GM21360 (cell line): ENCODE measurements at regions not wholly inside any gene's neighbourhood (a gene's known extent, or its start where the extent isn't known, plus 50 kb on each side); places are given as distances from the start of the nearest gene placed in this dataset.
A peak's percentile ranks its signal among the peaks of the same experiment; 100 is the strongest.

ENCODE experiments used
- ATAC-seq: cut with Tn5 transposase; IDR thresholded peaks from one replicate; pipeline ENCODE4 v1.9.1; 2021; ENCODE audit warnings: mild to moderate bottlenecking, moderate library complexity; ENCODE audit not compliant: unreplicated experiment

DNA sequence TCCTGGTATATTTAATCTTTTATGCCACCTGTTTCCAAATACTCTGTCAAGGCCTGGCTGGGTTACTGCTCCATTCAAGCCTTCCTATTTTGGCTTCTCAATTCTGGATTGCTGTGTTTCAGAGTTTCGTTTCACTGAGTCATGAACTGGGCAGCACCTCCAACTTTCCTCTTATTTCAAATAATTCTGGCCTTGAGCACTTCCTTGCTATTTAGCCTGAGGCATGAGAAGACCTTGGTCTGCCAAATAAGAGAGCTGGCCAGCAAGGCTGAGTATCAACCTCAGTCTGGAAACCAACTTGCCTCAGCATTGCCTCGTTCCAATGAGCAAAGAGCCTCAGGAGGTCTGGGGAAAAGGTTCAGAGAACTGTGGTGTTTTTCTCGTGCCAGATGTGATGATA is 66.6 kb downstream of the TNFAIP3 start:
- no peak for ATAC-seq

DNA sequence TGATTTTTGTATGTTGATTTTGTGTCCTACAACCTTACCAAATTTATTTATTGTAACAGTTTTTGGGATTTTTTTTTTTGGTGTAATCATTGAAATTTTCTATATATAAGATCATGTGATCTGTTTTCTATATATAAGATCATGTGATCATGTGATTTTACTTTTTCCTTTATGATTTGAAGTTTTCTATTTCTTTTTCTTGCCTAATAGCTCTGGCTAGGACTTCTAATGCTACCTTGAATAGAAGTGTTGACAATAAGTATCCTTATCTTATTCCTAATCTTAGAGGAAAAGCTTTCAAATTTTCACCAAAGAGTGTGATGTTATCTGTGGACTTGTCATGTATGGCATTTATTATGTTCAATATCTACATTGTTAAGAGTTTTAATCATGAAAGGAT is 69.7 kb downstream of the TNFAIP3 start:
- no peak for ATAC-seq

DNA sequence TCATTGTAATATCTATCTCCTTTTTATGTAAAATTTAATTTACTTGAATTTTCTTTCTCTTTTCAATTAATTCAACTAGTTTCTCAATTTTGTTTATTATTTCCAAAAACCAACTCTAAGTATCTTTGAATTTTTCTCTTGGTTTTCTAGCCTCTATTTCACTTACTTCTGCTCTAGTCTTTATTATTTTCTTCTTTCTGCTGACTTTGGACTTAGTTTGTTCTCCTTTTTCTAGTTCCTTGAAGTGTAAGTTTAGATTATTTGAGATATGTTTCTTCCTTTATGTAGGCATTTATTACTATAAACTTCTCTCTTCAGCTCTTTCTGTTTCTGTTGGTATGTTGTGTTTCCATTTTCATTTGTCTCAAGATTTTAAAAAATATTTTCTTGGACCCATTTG is 70.8 kb downstream of the TNFAIP3 start:
- no peak for ATAC-seq

- no peak for ATAC-seq
Observed at GRCh38 chr6:137938770-137939379, 71.8 kb downstream of the TNFAIP3 start.

- no peak for ATAC-seq
Observed at GRCh38 chr6:137941995-137942394, 74.9 kb downstream of the TNFAIP3 start.

- ATAC-seq = no peak
Observed at GRCh38 chr6:137942736-137943135, 75.7 kb downstream of the TNFAIP3 start.

- ATAC-seq = peak; percentile 24
Observed at GRCh38 chr6:137944381-137944780, 77.3 kb downstream of the TNFAIP3 start.

- peak; percentile 39 for ATAC-seq
Observed at GRCh38 chr6:137944793-137945498, 77.9 kb downstream of the TNFAIP3 start.

DNA sequence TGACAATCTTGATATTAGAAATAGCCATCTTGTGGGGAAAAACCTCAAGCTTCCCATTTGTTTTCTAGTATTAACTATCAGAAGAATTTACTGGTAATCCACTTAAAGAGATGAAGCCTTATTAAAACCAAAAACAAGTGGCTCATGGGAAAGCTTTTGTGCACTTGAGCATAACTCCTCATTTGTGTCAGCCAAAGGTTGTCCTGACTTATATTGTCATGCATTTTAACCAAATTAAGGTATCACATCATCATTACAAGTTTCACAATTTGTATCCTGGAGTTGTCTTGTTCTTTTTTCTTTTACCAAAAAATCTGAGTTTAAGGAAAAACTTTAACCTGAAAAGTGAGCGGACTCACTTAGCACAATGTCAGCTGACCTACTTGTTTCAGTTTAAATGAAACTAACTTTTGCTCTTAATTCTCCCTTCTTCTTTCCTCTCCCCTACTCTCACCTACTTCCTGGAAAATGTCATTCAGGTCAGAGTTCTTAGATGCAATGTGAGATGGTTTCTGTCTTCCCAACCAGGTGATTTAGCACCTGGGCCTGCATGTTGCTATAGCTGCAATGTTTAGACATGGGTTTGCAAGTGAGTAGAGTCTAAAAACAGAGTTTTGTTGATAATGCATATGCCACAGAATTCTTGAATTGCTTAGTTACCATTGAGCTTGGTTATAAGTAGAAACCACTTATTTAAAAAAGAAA is 82.8 kb downstream of the TNFAIP3 start:
- ATAC-seq = no peak

- no peak for ATAC-seq
Observed at GRCh38 chr6:137950581-137950980, 83.5 kb downstream of the TNFAIP3 start.

- ATAC-seq = peak; percentile 53
Observed at GRCh38 chr6:137951064-137951597, 84.1 kb downstream of the TNFAIP3 start.

- ATAC-seq = no peak
Observed at GRCh38 chr6:137952247-137952646, 85.2 kb downstream of the TNFAIP3 start.

DNA sequence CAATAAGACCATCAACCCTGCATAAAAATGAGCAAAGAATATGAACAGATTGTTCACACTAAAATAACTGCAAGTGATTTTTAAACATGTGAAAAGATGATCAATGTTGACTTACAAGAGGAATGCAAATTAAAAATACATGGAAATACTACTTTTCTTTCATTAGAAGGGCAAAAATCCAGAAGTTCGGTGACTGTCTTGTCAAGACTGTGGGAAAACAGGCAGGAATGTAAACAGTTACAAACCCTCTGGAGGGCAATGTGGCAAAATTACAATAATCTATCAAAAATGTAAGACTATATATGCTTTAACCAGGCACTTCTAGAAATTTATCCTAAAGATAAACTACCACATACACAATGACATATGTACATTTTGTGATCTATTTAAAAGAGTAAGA is 86.7 kb downstream of the TNFAIP3 start:
- ATAC-seq = no peak

- ATAC-seq = no peak
Observed at GRCh38 chr6:137954253-137954652, 87.2 kb downstream of the TNFAIP3 start.

GRCh38 chr6:137956098-137956488 is 89.0 kb downstream of the TNFAIP3 start:
- no peak for ATAC-seq

GRCh38 chr6:137957471-137957870 is 90.4 kb downstream of the TNFAIP3 start:
- ATAC-seq = no peak

DNA sequence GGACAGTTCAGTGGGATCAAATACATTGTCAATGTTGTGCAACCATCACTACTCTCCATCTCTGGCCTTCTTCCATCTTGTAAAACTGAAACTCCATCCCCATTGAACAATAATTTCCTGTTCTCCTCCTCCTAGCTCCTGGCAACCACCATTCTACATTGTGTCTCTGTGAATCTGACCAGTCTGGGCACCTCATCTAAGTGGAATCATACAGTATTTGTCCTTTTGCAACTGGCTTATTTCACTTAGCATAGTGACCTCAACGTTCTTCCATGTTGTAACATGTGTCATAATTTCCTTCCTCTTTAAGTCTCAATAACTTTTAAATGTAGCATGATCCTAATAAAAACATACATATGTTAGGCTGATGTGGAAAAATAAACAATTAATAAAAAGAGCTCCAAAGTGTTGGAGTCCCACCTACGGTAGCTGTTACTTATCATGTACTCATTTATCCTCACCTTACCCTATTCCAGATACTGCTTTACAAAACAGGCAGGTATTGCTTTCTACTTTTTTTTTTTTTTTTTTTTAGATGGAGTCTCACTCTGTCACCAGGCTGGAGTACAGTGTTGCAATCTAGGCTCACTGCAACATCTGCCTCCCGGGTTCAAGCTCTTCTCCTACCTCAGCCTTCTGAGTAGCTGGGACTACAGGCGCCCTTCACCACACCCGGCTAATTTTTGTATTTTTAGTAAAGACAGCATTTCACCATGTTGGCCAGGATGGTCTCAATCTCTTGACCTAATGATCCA is 91.9 kb downstream of the TNFAIP3 start:
- no peak for ATAC-seq

DNA sequence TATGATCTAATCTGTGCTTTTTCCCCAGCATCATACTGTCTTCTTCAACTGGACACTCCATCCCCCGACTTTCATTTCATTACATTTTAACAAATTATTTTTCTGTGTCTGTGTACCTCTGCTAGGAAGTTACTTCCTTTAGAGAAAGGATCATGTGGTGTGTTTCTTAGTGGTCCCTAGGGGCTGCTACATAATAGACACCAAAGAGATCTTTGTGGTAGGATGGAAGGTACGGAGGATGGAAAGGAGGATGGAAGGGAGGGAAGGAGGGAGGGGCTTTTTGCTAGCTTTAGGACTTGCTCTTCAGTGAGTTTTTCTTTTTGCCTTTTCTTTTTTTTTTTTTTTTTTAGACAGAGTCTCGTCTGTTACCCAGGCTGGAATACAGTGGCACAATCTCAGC is 95.7 kb downstream of the TNFAIP3 start:
- no peak for ATAC-seq

DNA sequence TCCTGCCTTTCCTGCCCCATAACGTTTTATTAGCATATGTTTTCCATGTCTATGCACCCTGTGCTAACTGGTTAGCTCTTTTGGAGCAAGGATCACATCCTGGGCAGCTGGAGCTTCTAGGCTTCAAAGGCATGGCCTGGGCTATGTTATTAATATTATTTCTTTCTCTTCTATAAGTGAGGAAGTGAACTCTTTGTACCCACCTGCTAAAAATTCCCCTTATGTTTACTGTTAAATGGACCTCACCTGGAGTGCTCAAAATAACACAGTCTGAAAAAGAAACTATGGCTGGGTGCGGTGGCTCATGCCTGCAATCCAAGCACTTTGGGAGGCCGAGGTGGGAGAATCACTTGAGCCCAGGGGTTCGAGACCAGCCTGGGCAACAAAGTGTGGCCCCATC is 97.8 kb downstream of the TNFAIP3 start:
- no peak for ATAC-seq

- no peak for ATAC-seq
Observed at GRCh38 chr6:137967689-137968454, 100.8 kb downstream of the TNFAIP3 start.

DNA sequence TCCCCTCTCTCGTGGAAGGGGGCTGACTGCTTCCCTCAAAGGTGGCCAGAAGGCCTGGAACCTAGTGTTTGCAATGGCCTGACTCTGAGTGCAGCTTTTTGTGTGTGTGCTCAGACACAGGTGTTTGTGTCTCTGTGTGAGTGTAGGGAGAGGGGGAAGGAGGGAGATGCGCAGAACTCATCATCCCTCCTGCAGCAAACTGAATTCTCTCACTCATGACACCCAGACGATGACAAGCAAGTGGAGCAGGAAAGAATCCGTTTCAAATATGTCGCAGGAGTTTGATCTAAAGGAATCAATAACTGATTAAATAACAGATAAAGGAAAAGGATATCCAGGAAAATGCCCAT is 101.4 kb downstream of the TNFAIP3 start:
- no peak for ATAC-seq
